Tibial artery (tissue), 4 donors: ENCODE measurements at regions not wholly inside any gene's neighbourhood (a gene's known extent, or its start where the extent isn't known, plus 50 kb on each side); places are given as distances from the start of the nearest gene placed in this dataset.

ENCODE experiments used
- DNase-seq, 2 donors: peaks; one replicate each; pipeline ENCODE4 v3.0.0-alpha.2; 2019
- H3K27ac ChIP-seq, 2 donors: fragments of 200-600 bp; sonication (generic) in 1 of 2; 1 replicate in 1 of 2; 2 replicates in 1 of 2; pipeline ENCODE4 v1.5.1; 2018 to 2019; ENCODE audit warnings: mild to moderate bottlenecking in 1 of 2
- H3K27me3 ChIP-seq, 2 donors: fragments of 200-600 bp; sonication (generic) in 1 of 2; one replicate each; pipeline versions ENCODE4 v1.5.1 to v1.6.0; 2016 to 2019
- H3K36me3 ChIP-seq, 3 donors: fragments of 200-600 bp; sonication (generic) in 2 of 3; one replicate each; pipeline ENCODE4 v1.5.1; 2016 to 2019; ENCODE audit warnings: mild to moderate bottlenecking in 2 of 3
- H3K4me1 ChIP-seq, 4 donors: fragments of 200-600 bp; sonication (generic) in 2 of 4; 1 replicate in 3 of 4; 2 replicates in 1 of 4; pipeline ENCODE4 v1.5.1; 2016 to 2019
- H3K4me3 ChIP-seq, 2 donors: fragments of 200-600 bp; sonication (generic) in 1 of 2; 1 replicate in 1 of 2; 2 replicates in 1 of 2; pipeline ENCODE4 v1.5.1; 2018 to 2019; ENCODE audit warnings: mild to moderate bottlenecking in 2 of 2
- H3K9me3 ChIP-seq, 3 donors: fragments of 200-600 bp; sonication (generic) in 1 of 3; one replicate each; pipeline ENCODE4 v1.5.1; 2016 to 2019
- CTCF ChIP-seq, 2 experiments: fragments of 200-600 bp in 1 of 2; fragments of 450-650 bp in 1 of 2; IDR thresholded peaks; one replicate each; pipeline ENCODE4 v1.5.1; 2017 to 2019; ENCODE audit warnings: antibody characterized with exemption in 2 of 2, mild to moderate bottlenecking in 1 of 2, moderate library complexity in 1 of 2
- intact Hi-C: fragments of 100-400 bp; cut with DNase I; formaldehyde crosslinking; loops from one replicate; pipeline ENCODE4 v1.15.0; 2023; ENCODE audit warnings: low total_unique reads

GRCh38 chr11:91230647-91231046 is 994.0 kb upstream of the FAT3 start:
- intact Hi-C loops = no loop called here
- no peak overlapping the region for H3K27ac ChIP-seq
- no peak for TF ChIP-seq CTCF (IDR thresholded peaks at IDR 0.05)

GRCh38 chr11:91222830-91223229 is 1000.0 kb upstream of the CHORDC1 start:
- Histone ChIP-seq H3K4me3 (no peak overlapping the region), H3K4me1 (peaks cover 0 to 32% (median 4%) of the 10 kb centered on the region in 4 donors), H3K36me3 (no peaks in the 10 kb centered on the region), H3K27ac (no peak overlapping the region), H3K9me3 (no peaks in the 10 kb centered on the region), H3K27me3 (no peaks in the 10 kb centered on the region)
- intact Hi-C loops = no loop called here
- TF ChIP-seq CTCF (IDR thresholded peaks at IDR 0.05) = no peak
- no peak for DNase-seq

More at GRCh38 chr11:91230647-91231046, 994.0 kb upstream of the FAT3 start:
- Histone ChIP-seq H3K27me3 (no peaks in the 10 kb centered on the region), H3K4me1 (peaks cover 0 to 18% (median 0%) of the 10 kb centered on the region in 4 donors), H3K9me3 (no peaks in the 10 kb centered on the region), H3K4me3 (no peak overlapping the region), H3K36me3 (no peaks in the 10 kb centered on the region)
- no peak for DNase-seq

- no peaks in the 10 kb centered on the region for H3K36me3 ChIP-seq
- no peaks in the 10 kb centered on the region for H3K27me3 ChIP-seq
- H3K9me3 ChIP-seq = no peaks in the 10 kb centered on the region
- TF ChIP-seq CTCF (IDR thresholded peaks at IDR 0.05) = no peak
- no peak overlapping the region for H3K4me3 ChIP-seq
- H3K4me1 ChIP-seq = peaks cover 0 to 32% (median 4%) of the 10 kb centered on the region in 4 donors
- H3K27ac ChIP-seq = no peak overlapping the region
- no peak for DNase-seq
- intact Hi-C loops = no loop called here
These were observed 997.8 kb upstream of the CHORDC1 start for GRCh38 chr11:91220476-91221202.

GRCh38 chr11:91219535-91219934 is 996.7 kb upstream of the CHORDC1 start:
- no peak overlapping the region for H3K4me3 ChIP-seq
- DNase-seq = no peak
- no peak for TF ChIP-seq CTCF (IDR thresholded peaks at IDR 0.05)
- no peaks in the 10 kb centered on the region for H3K9me3 ChIP-seq
- no peaks in the 10 kb centered on the region for H3K36me3 ChIP-seq
- intact Hi-C loops = no loop called here
- H3K27me3 ChIP-seq = no peaks in the 10 kb centered on the region
- H3K4me1 ChIP-seq = peaks cover 0 to 32% (median 4%) of the 10 kb centered on the region in 4 donors
- H3K27ac ChIP-seq = peak overlapping the region in 1 of 2 donors; percentile 5

- TF ChIP-seq CTCF (IDR thresholded peaks at IDR 0.05) = no peak
- intact Hi-C loops = no loop called here
- H3K9me3 ChIP-seq = no peaks in the 10 kb centered on the region
These were observed 986.9 kb upstream of the CHORDC1 start for GRCh38 chr11:91209751-91210150.

More at GRCh38 chr11:91209751-91210150, 986.9 kb upstream of the CHORDC1 start:
- H3K27me3 ChIP-seq = no peaks in the 10 kb centered on the region
- no peaks in the 10 kb centered on the region for H3K4me1 ChIP-seq
- no peak overlapping the region for H3K4me3 ChIP-seq
- no peak overlapping the region for H3K27ac ChIP-seq
- no peaks in the 10 kb centered on the region for H3K36me3 ChIP-seq
- no peak for DNase-seq
